HEK293 (cell line): ENCODE measurements at regions not wholly inside any gene's neighbourhood (a gene's known extent, or its start where the extent isn't known, plus 50 kb on each side); places are given as distances from the start of the nearest gene placed in this dataset.

Experiments
- CTCF ChIA-PET: fragments of 350-600 bp; formaldehyde crosslinking; extraction: SDS; loops from one replicate; lab custom pipeline; 2021; ENCODE audit warnings: antibody characterized with exemption; lab: Yijun Ruan, JAX
- POLR2A ChIA-PET: fragments of 300-600 bp; formaldehyde crosslinking; extraction: SDS; loops from one replicate; lab custom pipeline; 2020; ENCODE audit warnings: antibody characterized with exemption, inconsistent platforms; lab: Yijun Ruan, JAX
- H3K27ac ChIP-seq: fragments of 200-500 bp; sonication (Bioruptor generic); 2 replicates; pipeline ENCODE4 v1.5.1; 2014; ENCODE audit warnings: low read depth, low read length, control low read depth, inconsistent platforms; ENCODE audit errors: extremely low read depth
- H3K36me3 ChIP-seq, 2 experiments: fragments of 200-500 bp in 1 of 2; sonication (Bioruptor generic) in 1 of 2; 1 replicate in 1 of 2; 2 replicates in 1 of 2; pipeline ENCODE4 v1.5.1; 2014 to 2017; ENCODE audit warnings: inconsistent platforms in 2 of 2, low read length in 2 of 2; ENCODE audit not compliant: control insufficient read depth in 2 of 2, insufficient read depth in 1 of 2
- H3K4me1 ChIP-seq: fragments of 200-500 bp; sonication (Bioruptor generic); 2 replicates; pipeline ENCODE4 v1.5.1; 2014; ENCODE audit warnings: mild to moderate bottlenecking, low read length, inconsistent platforms; ENCODE audit not compliant: control insufficient read depth, insufficient read depth
- H3K4me3 ChIP-seq: 2 replicates; pipeline ENCODE4 v1.5.1; 2011; ENCODE audit warnings: low read depth, mild to moderate bottlenecking, control low read depth, low read length, moderate library complexity
- H3K9me3 ChIP-seq: fragments of 200-500 bp; sonication (Bioruptor generic); 2 replicates; pipeline ENCODE4 v1.5.1; 2014; ENCODE audit warnings: low read depth, low read length, inconsistent platforms; ENCODE audit not compliant: control insufficient read depth, insufficient read depth
- FEZF1 ChIP-seq: fragments of 450-650 bp; formaldehyde crosslinking; IDR thresholded peaks from 2 replicates; pipeline ENCODE4 v1.5.1; 2016; ENCODE audit warnings: missing biosample characterization, missing genetic modification characterization
- GLIS1 ChIP-seq: fragments of 450-650 bp; formaldehyde crosslinking; IDR thresholded peaks from 2 replicates; pipeline ENCODE4 v1.5.1; 2016; ENCODE audit warnings: missing biosample characterization, missing genetic modification characterization
- HOXC10 ChIP-seq: sonication (generic); formaldehyde crosslinking; IDR thresholded peaks from 2 replicates; pipeline ENCODE4 v1.8.1; 2023; ENCODE audit warnings: mild to moderate bottlenecking, missing genetic modification reagents
- HOXD13 ChIP-seq: sonication (generic); formaldehyde crosslinking; IDR thresholded peaks from 2 replicates; pipeline ENCODE4 v1.8.0; 2022; ENCODE audit warnings: missing genetic modification reagents, borderline replicate concordance
- KLF10 ChIP-seq: fragments of 450-650 bp; IDR thresholded peaks from 2 replicates; pipeline ENCODE4 v1.5.1; 2018; ENCODE audit warnings: missing biosample characterization, mild to moderate bottlenecking, missing genetic modification characterization
- REPIN1 ChIP-seq: fragments of 450-650 bp; formaldehyde crosslinking; IDR thresholded peaks from 2 replicates; pipeline ENCODE4 v1.5.1; 2017; ENCODE audit warnings: missing biosample characterization, missing genetic modification characterization, low read depth
- ZBTB20 ChIP-seq: fragments of 450-650 bp; formaldehyde crosslinking; IDR thresholded peaks from 2 replicates; pipeline ENCODE4 v1.5.1; 2016; ENCODE audit warnings: missing biosample characterization, missing genetic modification characterization
- ZBTB48 ChIP-seq: fragments of 450-650 bp; formaldehyde crosslinking; IDR thresholded peaks from 2 replicates; pipeline ENCODE4 v1.5.1; 2016; ENCODE audit warnings: missing biosample characterization, missing genetic modification characterization
- ZBTB8A ChIP-seq: fragments of 450-650 bp; formaldehyde crosslinking; IDR thresholded peaks from 2 replicates; pipeline ENCODE4 v1.5.1; 2016; ENCODE audit warnings: missing biosample characterization, missing genetic modification characterization
- ZIC2 ChIP-seq: fragments of 450-650 bp; formaldehyde crosslinking; IDR thresholded peaks from 2 replicates; pipeline ENCODE4 v1.5.1; 2016; ENCODE audit warnings: missing biosample characterization, missing genetic modification characterization
- ZNF121 ChIP-seq: fragments of 450-650 bp; formaldehyde crosslinking; IDR thresholded peaks from 2 replicates; pipeline ENCODE4 v1.5.1; 2016; ENCODE audit warnings: missing biosample characterization, missing genetic modification characterization
- ZNF16 ChIP-seq: fragments of 450-650 bp; formaldehyde crosslinking; IDR thresholded peaks from 2 replicates; pipeline ENCODE4 v1.5.1; 2016; ENCODE audit warnings: low read depth, missing biosample characterization, missing genetic modification characterization
- ZNF248 ChIP-seq: fragments of 450-650 bp; formaldehyde crosslinking; IDR thresholded peaks from 2 replicates; pipeline ENCODE4 v1.5.1; 2017; ENCODE audit warnings: missing biosample characterization, missing genetic modification characterization
- ZNF266 ChIP-seq: fragments of 450-650 bp; formaldehyde crosslinking; IDR thresholded peaks from 2 replicates; pipeline ENCODE4 v1.5.1; 2016; ENCODE audit warnings: missing biosample characterization, missing genetic modification characterization, low read depth
- ZNF292 ChIP-seq: fragments of 450-650 bp; formaldehyde crosslinking; IDR thresholded peaks from 2 replicates; pipeline ENCODE4 v1.5.1; 2016; ENCODE audit warnings: low read depth, missing biosample characterization, missing genetic modification characterization, borderline replicate concordance
- ZNF37A ChIP-seq: fragments of 450-650 bp; IDR thresholded peaks from 2 replicates; pipeline ENCODE4 v1.5.1; 2018; ENCODE audit warnings: missing biosample characterization, missing genetic modification characterization
- ZNF473 ChIP-seq: fragments of 450-650 bp; formaldehyde crosslinking; IDR thresholded peaks from 2 replicates; pipeline ENCODE4 v1.5.1; 2017; ENCODE audit warnings: missing biosample characterization, missing genetic modification characterization
- ZNF48 ChIP-seq: fragments of 450-650 bp; formaldehyde crosslinking; IDR thresholded peaks from 2 replicates; pipeline ENCODE4 v1.5.1; 2016; ENCODE audit warnings: missing biosample characterization, missing genetic modification characterization
- ZNF510 ChIP-seq: fragments of 450-650 bp; formaldehyde crosslinking; IDR thresholded peaks from 2 replicates; pipeline ENCODE4 v1.5.1; 2018; ENCODE audit warnings: mild to moderate bottlenecking, missing genetic modification characterization, missing biosample characterization; ENCODE audit not compliant: insufficient replicate concordance
- ZNF529 ChIP-seq: fragments of 450-650 bp; formaldehyde crosslinking; IDR thresholded peaks from 2 replicates; pipeline ENCODE4 v1.5.1; 2017; ENCODE audit warnings: missing genetic modification characterization, missing biosample characterization; ENCODE audit not compliant: insufficient replicate concordance
- ZNF560 ChIP-seq: fragments of 450-650 bp; formaldehyde crosslinking; IDR thresholded peaks from 2 replicates; pipeline ENCODE4 v1.5.1; 2017; ENCODE audit warnings: missing biosample characterization, missing genetic modification characterization, borderline replicate concordance
- ZNF624 ChIP-seq: fragments of 450-650 bp; formaldehyde crosslinking; IDR thresholded peaks from 2 replicates; pipeline ENCODE4 v1.5.1; 2017; ENCODE audit warnings: missing biosample characterization, missing genetic modification characterization
- ZNF658 ChIP-seq: fragments of 450-650 bp; formaldehyde crosslinking; IDR thresholded peaks from 2 replicates; pipeline ENCODE4; 2016; ENCODE audit warnings: missing biosample characterization, missing genetic modification characterization
- ZNF664 ChIP-seq: fragments of 450-650 bp; formaldehyde crosslinking; IDR thresholded peaks from 2 replicates; pipeline ENCODE4 v1.5.1; 2016; ENCODE audit warnings: missing biosample characterization, missing genetic modification characterization
- ZNF76 ChIP-seq: fragments of 450-650 bp; formaldehyde crosslinking; IDR thresholded peaks from 2 replicates; pipeline ENCODE4; 2016; ENCODE audit warnings: low read depth, missing biosample characterization, missing genetic modification characterization, borderline replicate concordance
- ZXDB ChIP-seq: fragments of 450-650 bp; formaldehyde crosslinking; IDR thresholded peaks from 2 replicates; pipeline ENCODE4 v1.5.1; 2016; ENCODE audit warnings: missing biosample characterization, missing genetic modification characterization
- TF ChIP-seq, protein P1 (sequence below): fragments of 450-650 bp; formaldehyde crosslinking; IDR thresholded peaks from 2 replicates; pipeline ENCODE4 v1.5.1; 2016; ENCODE audit warnings: missing biosample characterization, missing genetic modification characterization
- TF ChIP-seq, protein P2 (sequence below): fragments of 450-650 bp; formaldehyde crosslinking; IDR thresholded peaks from 2 replicates; pipeline ENCODE4 v1.5.1; 2016; ENCODE audit warnings: missing biosample characterization, missing genetic modification characterization
- TF ChIP-seq, protein P3 (sequence below): fragments of 450-650 bp; formaldehyde crosslinking; conservative IDR thresholded peaks from 2 replicates; pipeline ENCODE4 v1.5.1; 2016; ENCODE audit warnings: low read depth, missing biosample characterization, missing genetic modification characterization
- TF ChIP-seq, protein P4 (sequence below): fragments of 450-650 bp; formaldehyde crosslinking; IDR thresholded peaks from 2 replicates; pipeline ENCODE4 v1.5.1; 2016; ENCODE audit warnings: missing biosample characterization, missing genetic modification characterization
- TF ChIP-seq, protein P5 (sequence below): fragments of 450-650 bp; formaldehyde crosslinking; IDR thresholded peaks from 2 replicates; pipeline ENCODE4 v1.5.1; 2017; ENCODE audit warnings: missing biosample characterization, missing genetic modification characterization

DNA sequence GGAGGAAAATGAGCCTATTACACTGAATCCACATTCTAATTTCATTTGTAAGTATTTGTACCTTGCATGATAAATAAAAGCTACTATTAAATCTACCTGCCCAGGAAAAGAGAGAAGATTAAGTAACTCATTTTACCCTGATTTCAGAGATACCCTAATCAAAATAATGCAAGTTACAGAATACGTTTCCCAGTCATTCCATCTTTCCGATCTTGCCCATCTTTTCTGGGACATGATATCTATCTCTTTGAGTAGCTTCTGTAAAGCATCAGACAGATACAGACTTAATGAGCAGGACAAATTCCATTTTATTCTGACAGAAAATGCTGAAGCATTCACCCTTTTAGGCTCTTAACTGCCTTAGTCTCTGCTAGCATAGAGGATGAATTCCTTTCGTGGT is 56.6 kb downstream of the SPRY2 start:
- POLR2A ChIA-PET = no interaction called here
- H3K27ac ChIP-seq = no peak overlapping the region

DNA sequence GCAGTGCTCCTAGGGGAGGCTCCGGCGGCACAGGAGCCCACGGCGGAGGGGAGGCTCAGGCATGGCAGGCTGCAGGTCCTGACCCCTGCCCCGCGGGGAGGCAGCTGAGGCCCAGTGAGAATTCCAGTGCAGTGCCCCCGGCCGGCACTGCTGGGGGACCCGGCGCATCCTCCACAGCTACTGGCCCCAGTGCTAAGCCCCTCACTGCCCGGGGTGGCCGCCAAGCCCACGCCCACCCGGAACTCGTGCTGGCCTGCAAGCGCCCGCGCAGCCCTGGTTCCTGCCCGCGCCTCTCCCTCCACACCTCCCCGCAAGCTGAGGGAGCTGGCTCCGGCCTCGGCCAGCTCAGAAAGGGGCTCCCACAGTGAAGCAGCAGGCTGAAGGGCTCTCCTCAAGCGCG is 62.2 kb downstream of the SPRY2 start:
- Histone ChIP-seq H3K36me3 (no peaks in the 10 kb centered on the region), H3K27ac (no peak overlapping the region)
- no peak for TF ChIP-seq FEZF1 (tag by site-specific recombination)
- TF ChIP-seq, protein P1, sequence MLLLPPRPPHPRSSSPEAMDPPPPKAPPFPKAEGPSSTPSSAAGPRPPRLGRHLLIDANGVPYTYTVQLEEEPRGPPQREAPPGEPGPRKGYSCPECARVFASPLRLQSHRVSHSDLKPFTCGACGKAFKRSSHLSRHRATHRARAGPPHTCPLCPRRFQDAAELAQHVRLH = no peak
- no peak for TF ChIP-seq GLIS1
- no peak for TF ChIP-seq ZXDB (tag by site-specific recombination)
- TF ChIP-seq ZNF560 (tag by site-specific recombination) = no peak
- TF ChIP-seq, protein P2, sequence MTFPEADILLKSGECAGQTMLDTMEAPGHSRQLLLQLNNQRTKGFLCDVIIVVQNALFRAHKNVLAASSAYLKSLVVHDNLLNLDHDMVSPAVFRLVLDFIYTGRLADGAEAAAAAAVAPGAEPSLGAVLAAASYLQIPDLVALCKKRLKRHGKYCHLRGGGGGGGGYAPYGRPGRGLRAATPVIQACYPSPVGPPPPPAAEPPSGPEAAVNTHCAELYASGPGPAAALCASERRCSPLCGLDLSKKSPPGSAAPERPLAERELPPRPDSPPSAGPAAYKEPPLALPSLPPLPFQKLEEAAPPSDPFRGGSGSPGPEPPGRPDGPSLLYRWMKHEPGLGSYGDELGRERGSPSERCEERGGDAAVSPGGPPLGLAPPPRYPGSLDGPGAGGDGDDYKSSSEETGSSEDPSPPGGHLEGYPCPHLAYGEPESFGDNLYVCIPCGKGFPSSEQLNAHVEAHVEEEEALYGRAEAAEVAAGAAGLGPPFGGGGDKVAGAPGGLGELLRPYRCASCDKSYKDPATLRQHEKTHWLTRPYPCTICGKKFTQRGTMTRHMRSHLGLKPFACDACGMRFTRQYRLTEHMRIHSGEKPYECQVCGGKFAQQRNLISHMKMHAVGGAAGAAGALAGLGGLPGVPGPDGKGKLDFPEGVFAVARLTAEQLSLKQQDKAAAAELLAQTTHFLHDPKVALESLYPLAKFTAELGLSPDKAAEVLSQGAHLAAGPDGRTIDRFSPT (tag by site-specific recombination) = no peak
- TF ChIP-seq ZNF266 (tag by site-specific recombination) = no peak
- no peak for TF ChIP-seq KLF10 (tag by site-specific recombination)
- TF ChIP-seq ZNF529 (tag by site-specific recombination) = no peak
- TF ChIP-seq ZNF510 (tag by site-specific recombination) = no peak
- TF ChIP-seq ZNF37A (tag by site-specific recombination) = no peak
- no peak for TF ChIP-seq ZBTB8A
- TF ChIP-seq, protein P3, sequence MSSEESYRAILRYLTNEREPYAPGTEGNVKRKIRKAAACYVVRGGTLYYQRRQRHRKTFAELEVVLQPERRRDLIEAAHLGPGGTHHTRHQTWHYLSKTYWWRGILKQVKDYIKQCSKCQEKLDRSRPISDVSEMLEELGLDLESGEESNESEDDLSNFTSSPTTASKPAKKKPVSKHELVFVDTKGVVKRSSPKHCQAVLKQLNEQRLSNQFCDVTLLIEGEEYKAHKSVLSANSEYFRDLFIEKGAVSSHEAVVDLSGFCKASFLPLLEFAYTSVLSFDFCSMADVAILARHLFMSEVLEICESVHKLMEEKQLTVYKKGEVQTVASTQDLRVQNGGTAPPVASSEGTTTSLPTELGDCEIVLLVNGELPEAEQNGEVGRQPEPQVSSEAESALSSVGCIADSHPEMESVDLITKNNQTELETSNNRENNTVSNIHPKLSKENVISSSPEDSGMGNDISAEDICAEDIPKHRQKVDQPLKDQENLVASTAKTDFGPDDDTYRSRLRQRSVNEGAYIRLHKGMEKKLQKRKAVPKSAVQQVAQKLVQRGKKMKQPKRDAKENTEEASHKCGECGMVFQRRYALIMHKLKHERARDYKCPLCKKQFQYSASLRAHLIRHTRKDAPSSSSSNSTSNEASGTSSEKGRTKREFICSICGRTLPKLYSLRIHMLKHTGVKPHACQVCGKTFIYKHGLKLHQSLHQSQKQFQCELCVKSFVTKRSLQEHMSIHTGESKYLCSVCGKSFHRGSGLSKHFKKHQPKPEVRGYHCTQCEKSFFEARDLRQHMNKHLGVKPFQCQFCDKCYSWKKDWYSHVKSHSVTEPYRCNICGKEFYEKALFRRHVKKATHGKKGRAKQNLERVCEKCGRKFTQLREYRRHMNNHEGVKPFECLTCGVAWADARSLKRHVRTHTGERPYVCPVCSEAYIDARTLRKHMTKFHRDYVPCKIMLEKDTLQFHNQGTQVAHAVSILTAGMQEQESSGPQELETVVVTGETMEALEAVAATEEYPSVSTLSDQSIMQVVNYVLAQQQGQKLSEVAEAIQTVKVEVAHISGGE (tag by site-specific recombination) = no peak
- TF ChIP-seq, protein P4, sequence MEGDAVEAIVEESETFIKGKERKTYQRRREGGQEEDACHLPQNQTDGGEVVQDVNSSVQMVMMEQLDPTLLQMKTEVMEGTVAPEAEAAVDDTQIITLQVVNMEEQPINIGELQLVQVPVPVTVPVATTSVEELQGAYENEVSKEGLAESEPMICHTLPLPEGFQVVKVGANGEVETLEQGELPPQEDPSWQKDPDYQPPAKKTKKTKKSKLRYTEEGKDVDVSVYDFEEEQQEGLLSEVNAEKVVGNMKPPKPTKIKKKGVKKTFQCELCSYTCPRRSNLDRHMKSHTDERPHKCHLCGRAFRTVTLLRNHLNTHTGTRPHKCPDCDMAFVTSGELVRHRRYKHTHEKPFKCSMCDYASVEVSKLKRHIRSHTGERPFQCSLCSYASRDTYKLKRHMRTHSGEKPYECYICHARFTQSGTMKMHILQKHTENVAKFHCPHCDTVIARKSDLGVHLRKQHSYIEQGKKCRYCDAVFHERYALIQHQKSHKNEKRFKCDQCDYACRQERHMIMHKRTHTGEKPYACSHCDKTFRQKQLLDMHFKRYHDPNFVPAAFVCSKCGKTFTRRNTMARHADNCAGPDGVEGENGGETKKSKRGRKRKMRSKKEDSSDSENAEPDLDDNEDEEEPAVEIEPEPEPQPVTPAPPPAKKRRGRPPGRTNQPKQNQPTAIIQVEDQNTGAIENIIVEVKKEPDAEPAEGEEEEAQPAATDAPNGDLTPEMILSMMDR (tag by site-specific recombination) = no peak
- TF ChIP-seq ZNF658 (tag by site-specific recombination) = no peak
- TF ChIP-seq ZBTB48 (tag by site-specific recombination) = no peak
- no peak for TF ChIP-seq REPIN1 (tag by site-specific recombination)
- TF ChIP-seq ZNF292 (tag by site-specific recombination) = no peak
- no peak for TF ChIP-seq ZNF121 (tag by site-specific recombination)
- TF ChIP-seq, all 188 proteins: peak for 0
- no peak overlapping the region for H3K4me3 ChIP-seq
- POLR2A ChIA-PET = interaction anchor here (0.6 kb wide), 1 partner anchor 195 kb away, joined by 5 read pairs; no protein-coding TSS in a partner anchor
- H3K4me1 ChIP-seq = no peaks in the 10 kb centered on the region; the same call in 1 of the 2 replicates
- CTCF ChIA-PET = no interaction called here
- no peaks in the 10 kb centered on the region for H3K9me3 ChIP-seq

More for the DNA sequence above, 56.6 kb downstream of the SPRY2 start:
- no peak for TF ChIP-seq HOXC10
- TF ChIP-seq ZNF664 (tag by site-specific recombination) = no peak
- no peak for TF ChIP-seq HOXD13
- TF ChIP-seq ZNF48 = no peak
- no peak for TF ChIP-seq ZIC2 (tag by site-specific recombination)
- TF ChIP-seq ZNF76 (tag by site-specific recombination) = no peak
- TF ChIP-seq ZBTB20 (tag by site-specific recombination) = no peak
- TF ChIP-seq, protein P5, sequence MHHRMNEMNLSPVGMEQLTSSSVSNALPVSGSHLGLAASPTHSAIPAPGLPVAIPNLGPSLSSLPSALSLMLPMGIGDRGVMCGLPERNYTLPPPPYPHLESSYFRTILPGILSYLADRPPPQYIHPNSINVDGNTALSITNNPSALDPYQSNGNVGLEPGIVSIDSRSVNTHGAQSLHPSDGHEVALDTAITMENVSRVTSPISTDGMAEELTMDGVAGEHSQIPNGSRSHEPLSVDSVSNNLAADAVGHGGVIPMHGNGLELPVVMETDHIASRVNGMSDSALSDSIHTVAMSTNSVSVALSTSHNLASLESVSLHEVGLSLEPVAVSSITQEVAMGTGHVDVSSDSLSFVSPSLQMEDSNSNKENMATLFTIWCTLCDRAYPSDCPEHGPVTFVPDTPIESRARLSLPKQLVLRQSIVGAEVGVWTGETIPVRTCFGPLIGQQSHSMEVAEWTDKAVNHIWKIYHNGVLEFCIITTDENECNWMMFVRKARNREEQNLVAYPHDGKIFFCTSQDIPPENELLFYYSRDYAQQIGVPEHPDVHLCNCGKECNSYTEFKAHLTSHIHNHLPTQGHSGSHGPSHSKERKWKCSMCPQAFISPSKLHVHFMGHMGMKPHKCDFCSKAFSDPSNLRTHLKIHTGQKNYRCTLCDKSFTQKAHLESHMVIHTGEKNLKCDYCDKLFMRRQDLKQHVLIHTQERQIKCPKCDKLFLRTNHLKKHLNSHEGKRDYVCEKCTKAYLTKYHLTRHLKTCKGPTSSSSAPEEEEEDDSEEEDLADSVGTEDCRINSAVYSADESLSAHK (tag by site-specific recombination) = no peak
- no peak for TF ChIP-seq ZNF473 (tag by site-specific recombination)
- no peak for TF ChIP-seq ZNF624 (tag by site-specific recombination)
- TF ChIP-seq ZNF16 = no peak
- no peak for TF ChIP-seq ZNF248 (tag by site-specific recombination)
- TF ChIP-seq, all 188 proteins: peak for 0
- Histone ChIP-seq H3K9me3 (no peaks in the 10 kb centered on the region), H3K4me3 (no peak overlapping the region), H3K4me1 (no peaks in the 10 kb centered on the region), H3K36me3 (no peaks in the 10 kb centered on the region)
- CTCF ChIA-PET = no interaction called here
